NT2/D1 (cell line): ENCODE measurements at regions not wholly inside any gene's neighbourhood (a gene's known extent, or its start where the extent isn't known, plus 50 kb on each side); places are given as distances from the start of the nearest gene placed in this dataset.

Experiments used
- YY1 ChIP-seq: IDR thresholded peaks from 2 replicates; pipeline ENCODE4 v1.6.1; 2011; ENCODE audit not compliant: insufficient read length, insufficient read depth
- ZNF274 ChIP-seq: IDR thresholded peaks from 2 replicates; pipeline ENCODE4 v1.6.1; 2011; ENCODE audit warnings: mild to moderate bottlenecking, low read depth, low read length

DNA sequence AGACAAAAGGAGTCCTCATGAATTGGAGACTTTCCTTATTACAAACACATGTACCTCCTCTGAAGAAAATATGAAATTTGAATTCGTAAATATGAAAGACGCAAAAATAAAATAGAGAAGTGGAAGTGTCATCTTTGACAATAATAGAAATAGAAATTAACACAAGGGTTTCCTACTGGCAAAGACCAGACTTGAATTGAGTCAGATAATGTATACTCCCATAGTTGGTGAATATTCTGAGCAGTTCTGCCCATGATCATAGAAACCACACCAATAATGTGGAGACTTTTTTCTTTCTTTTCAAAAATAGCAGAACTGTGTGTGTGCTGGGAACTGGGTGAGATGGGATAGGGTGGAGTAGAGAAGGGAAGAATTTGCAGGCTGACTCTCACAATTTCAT lies 277.7 kb upstream of the TET2 start:
- no peak for TF ChIP-seq ZNF274
- TF ChIP-seq YY1, result no peak
